NB4 (cell line): ENCODE measurements at regions not wholly inside any gene's neighbourhood (a gene's known extent, or its start where the extent isn't known, plus 50 kb on each side); places are given as distances from the start of the nearest gene placed in this dataset.

Source experiments
- MYC ChIP-seq: IDR thresholded peaks from 2 replicates; pipeline ENCODE4 v1.6.1; 2011; ENCODE audit warnings: low read depth, low read length
- POLR2A ChIP-seq: IDR thresholded peaks from 2 replicates; pipeline ENCODE4 v1.6.1; 2011; ENCODE audit warnings: mild to moderate bottlenecking; ENCODE audit not compliant: insufficient read length; ENCODE audit errors: extremely low read depth
- TF ChIP-seq, protein P1 (sequence below): IDR thresholded peaks from one replicate; pipeline ENCODE4 v1.5.1; 2012; ENCODE audit warnings: low read depth, low read length

GRCh38 chr11:87394924-87395323 lies 357.2 kb downstream of the TMEM135 start:
- TF ChIP-seq, protein P1, sequence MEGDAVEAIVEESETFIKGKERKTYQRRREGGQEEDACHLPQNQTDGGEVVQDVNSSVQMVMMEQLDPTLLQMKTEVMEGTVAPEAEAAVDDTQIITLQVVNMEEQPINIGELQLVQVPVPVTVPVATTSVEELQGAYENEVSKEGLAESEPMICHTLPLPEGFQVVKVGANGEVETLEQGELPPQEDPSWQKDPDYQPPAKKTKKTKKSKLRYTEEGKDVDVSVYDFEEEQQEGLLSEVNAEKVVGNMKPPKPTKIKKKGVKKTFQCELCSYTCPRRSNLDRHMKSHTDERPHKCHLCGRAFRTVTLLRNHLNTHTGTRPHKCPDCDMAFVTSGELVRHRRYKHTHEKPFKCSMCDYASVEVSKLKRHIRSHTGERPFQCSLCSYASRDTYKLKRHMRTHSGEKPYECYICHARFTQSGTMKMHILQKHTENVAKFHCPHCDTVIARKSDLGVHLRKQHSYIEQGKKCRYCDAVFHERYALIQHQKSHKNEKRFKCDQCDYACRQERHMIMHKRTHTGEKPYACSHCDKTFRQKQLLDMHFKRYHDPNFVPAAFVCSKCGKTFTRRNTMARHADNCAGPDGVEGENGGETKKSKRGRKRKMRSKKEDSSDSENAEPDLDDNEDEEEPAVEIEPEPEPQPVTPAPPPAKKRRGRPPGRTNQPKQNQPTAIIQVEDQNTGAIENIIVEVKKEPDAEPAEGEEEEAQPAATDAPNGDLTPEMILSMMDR = no peak
- TF ChIP-seq MYC (no peak), POLR2A (no peak)
